ENCODE measurements at regions not wholly inside any gene's neighbourhood (a gene's known extent, or its start where the extent isn't known, plus 50 kb on each side); places are given as distances from the start of the nearest gene placed in this dataset.

DNA sequence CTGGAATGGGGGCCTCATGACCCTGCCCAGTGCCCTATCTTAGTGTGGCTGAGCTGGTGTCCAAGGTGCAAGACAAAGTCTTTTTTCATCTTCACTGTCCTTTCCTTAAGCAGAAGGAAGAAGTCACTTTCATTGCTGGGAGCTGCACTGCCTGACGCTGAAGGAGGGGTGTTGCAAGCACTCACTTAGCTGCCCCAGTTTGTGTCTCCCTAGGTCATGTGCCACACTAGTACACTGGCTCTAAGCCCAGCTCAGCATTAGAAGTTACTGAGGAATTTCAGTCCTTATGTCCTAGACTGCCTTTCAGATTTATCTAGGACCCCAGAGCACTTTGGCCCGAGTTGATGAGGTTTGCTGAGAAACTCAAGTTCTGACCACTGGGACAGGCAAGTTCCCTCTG lies 952.0 kb upstream of the USP15 start:
- no peak overlapping the region for H3K18ac ChIP-seq (ENCODE audit: extremely low read depth, low read length)
- H3K9ac ChIP-seq (replicated peaks in 1 of 4; ENCODE audit: extremely low read depth in 1 of 4, low read depth in 3 of 4, low read length in 3 of 4), result no peak overlapping the region
- H3K23ac ChIP-seq (ENCODE audit: insufficient read length), result no peak overlapping the region
- H4K5ac ChIP-seq (ENCODE audit: insufficient read length, low read depth, low read length), result no peak overlapping the region
- no peak overlapping the region for H3K56ac ChIP-seq (replicated peaks; ENCODE audit: insufficient read length, low read depth, low read length)
- POLR2A ChIA-PET (ENCODE audit: partially characterized antibody), result no interaction called here
- H3K9me3 ChIP-seq (ENCODE audit: insufficient read depth in 2 of 2, low read depth in 1 of 2, low read length in 1 of 2), result 0 out of 4 replicates have a peak, but pooled peaks cover 0 to 2% of the 10 kb centered on the region in 2 experiments
- no peak overlapping the region for H3K27ac ChIP-seq (ENCODE audit: low read depth, low read length)
- H2BK20ac ChIP-seq (ENCODE audit: low read length), result no peak overlapping the region
- no peaks in the 10 kb centered on the region for H3K23me2 ChIP-seq (ENCODE audit: low read depth, low read length)
- no peak overlapping the region; the same call in 1 of the 2 replicates for H2BK15ac ChIP-seq (ENCODE audit: low read length)
- H4K20me1 ChIP-seq (replicated peaks in 1 of 2; ENCODE audit: control insufficient read depth in 1 of 2, insufficient read depth in 2 of 2, low read length in 2 of 2), result no peaks in the 10 kb centered on the region
- no peak overlapping the region for H3K4me3 ChIP-seq (ENCODE audit: extremely low read depth in 1 of 4, insufficient read depth in 2 of 4, low read depth in 3 of 4, low read length in 4 of 4)
- no peaks in the 10 kb centered on the region for H3K4me1 ChIP-seq (replicated peaks in 1 of 4; ENCODE audit: control insufficient read depth in 3 of 4, insufficient read depth in 4 of 4, low read length in 3 of 4)
- no peak overlapping the region for H2AK5ac ChIP-seq (ENCODE audit: low read depth, low read length)
- H2BK5ac ChIP-seq (ENCODE audit: low read depth, low read length), result no peak overlapping the region
- no peak for TF ChIP-seq CHD2 (IDR thresholded peaks at IDR 0.05; ENCODE audit: low read length)
- no peak for TF ChIP-seq RFX5 (IDR thresholded peaks at IDR 0.05; ENCODE audit: borderline replicate concordance, low read depth, low read length)
- TF ChIP-seq YY1 (IDR thresholded peaks at IDR 0.05; ENCODE audit: low read depth, low read length), result no peak
- TF ChIP-seq SP4 (IDR thresholded peaks at IDR 0.05; ENCODE audit: low read length), result no peak
- no peak for TF ChIP-seq TEAD4 (IDR thresholded peaks at IDR 0.05; ENCODE audit: low read depth, low read length)
- no peak for TF ChIP-seq RAD21 (IDR thresholded peaks at IDR 0.05 in 1 of 2, conservative IDR thresholded peaks at IDR 0.05 in 1 of 2; ENCODE audit: low read depth in 2 of 2, low read length in 2 of 2)
- TF ChIP-seq ASH2L (IDR thresholded peaks at IDR 0.05; ENCODE audit: low read length), result no peak
- no peak for TF ChIP-seq RNF2 (IDR thresholded peaks at IDR 0.05; ENCODE audit: borderline replicate concordance, low read depth, low read length, missing control alignments, poor library complexity, severe bottlenecking)
- no peak for TF ChIP-seq PHF8 (conservative IDR thresholded peaks at IDR 0.05; ENCODE audit: low read depth, low read length)
- TF ChIP-seq GTF2F1 (IDR thresholded peaks at IDR 0.05; ENCODE audit: borderline replicate concordance, low read depth, low read length), result no peak
- TF ChIP-seq CEBPB (IDR thresholded peaks at IDR 0.05; ENCODE audit: low read depth, low read length), result no peak
- no peak for TF ChIP-seq KDM5A (IDR thresholded peaks at IDR 0.05; ENCODE audit: low read length)
- no peaks in the 10 kb centered on the region for H3K27me3 ChIP-seq (replicated peaks in 1 of 4; ENCODE audit: control insufficient read depth in 3 of 4, extremely low read depth in 1 of 4, insufficient read depth in 3 of 4, low read length in 3 of 4)
- CTCF ChIA-PET (ENCODE audit: partially characterized antibody), result no interaction called here
- H2AFZ ChIP-seq (ENCODE audit: low read length), result peak overlapping the region; percentile 67
- no peaks in the 10 kb centered on the region for H3K79me1 ChIP-seq (ENCODE audit: low read depth, low read length)
- no peaks in the 10 kb centered on the region for H3K79me2 ChIP-seq (ENCODE audit: control insufficient read depth in 1 of 2, insufficient read depth in 2 of 2, low read length in 2 of 2)
- no peak overlapping the region for H2BK12ac ChIP-seq (ENCODE audit: low read depth, low read length)
- no peak for FAIRE-seq
- H3K36me3 ChIP-seq (ENCODE audit: control insufficient read depth in 2 of 4, insufficient read depth in 4 of 4, low read length in 3 of 4), result no peaks in the 10 kb centered on the region
- H4K91ac ChIP-seq (replicated peaks; ENCODE audit: insufficient read length, low read length), result no peak overlapping the region
- no peak overlapping the region for H2BK120ac ChIP-seq (replicated peaks; ENCODE audit: low read depth, low read length)
- no peak overlapping the region for H3K4me2 ChIP-seq (ENCODE audit: insufficient read depth in 1 of 2, low read depth in 2 of 2, low read length in 2 of 2)
- no peak for DNase-seq (ENCODE audit: low read depth in 1 of 2, low spot score in 2 of 2)
- H3K14ac ChIP-seq (ENCODE audit: insufficient read length), result no peak overlapping the region
- no peak overlapping the region for H3K4ac ChIP-seq (replicated peaks; ENCODE audit: insufficient read length, low read depth, low read length)
- 85% methylated on average over 2 of the region's 2 CpGs; no CpG with 5 or more reads in 1 of the 2 experiments for WGBS, 2 experiments (ENCODE audit: extremely low coverage in 1 of 2, insufficient coverage in 1 of 2, insufficient read length in 1 of 2, insufficient replicate concordance in 2 of 2, low coverage in 1 of 2, low lambda C conversion rate in 2 of 2, missing lambda C conversion rate in 1 of 2)
- no peak overlapping the region for H4K8ac ChIP-seq (ENCODE audit: extremely low read depth, insufficient read depth, low read length)
